Pancreas (tissue), 10 donors: ENCODE measurements at regions not wholly inside any gene's neighbourhood (a gene's known extent, or its start where the extent isn't known, plus 50 kb on each side); places are given as distances from the start of the nearest gene placed in this dataset.

Experiments
- ATAC-seq, 4 donors: fragments of 200-7000 bp; cut with Tn5 transposase; one replicate each; pipeline versions ENCODE4 v1.8.0 to v1.9.1; 2020; ENCODE audit warnings: mild to moderate bottlenecking in 4 of 4, moderate library complexity in 4 of 4
- DNase-seq, 6 donors: peaks; one replicate each; pipeline ENCODE4 v3.0.0-alpha.2; 2020
- FAIRE-seq: peaks from 2 replicates; lab custom pipeline; 2012; peaks lifted over from hg19 to GRCh38; lab: Jason Lieb, UNC
- H3K27ac ChIP-seq, 4 donors: fragments of 200-600 bp; sonication (generic); 1 replicate in 3 of 4; 2 replicates in 1 of 4; pipeline versions ENCODE4 v1.5.0 to v1.8.0; 2020
- H3K27me3 ChIP-seq, 4 donors: fragments of 200-600 bp; one replicate each; pipeline ENCODE4 v1.8.0; 2021
- H3K36me3 ChIP-seq, 3 donors: fragments of 200-600 bp; sonication (generic) in 1 of 3; one replicate each; pipeline versions ENCODE4 v1.5.0 to v1.8.0; 2020 to 2021
- H3K4me1 ChIP-seq, 3 donors: fragments of 200-600 bp; one replicate each; pipeline ENCODE4 v1.8.0; 2021
- H3K4me3 ChIP-seq, 4 donors: fragments of 200-600 bp; sonication (generic) in 2 of 4; one replicate each; pipeline versions ENCODE4 v1.5.0 to v1.8.0; 2020 to 2021
- H3K9me3 ChIP-seq, 4 donors: fragments of 200-600 bp; one replicate each; pipeline ENCODE4 v1.8.0; 2021
- CTCF ChIP-seq, 4 donors: fragments of 200-600 bp; sonication (generic) in 3 of 4; IDR thresholded peaks; one replicate each; pipeline versions ENCODE4 v1.5.0 to v1.8.0; 2021; ENCODE audit warnings: antibody characterized with exemption in 4 of 4
- WGBS, 2 donors: extraction: QIAGEN DNeasy Blood & Tissue Kit; methylation state at CpG; one replicate each; pipeline ENCODE4 v1.1.7; 2013; 5-methylcytosine and 5-hydroxymethylcytosine counted together
- intact Hi-C, 3 donors: fragments of 100-400 bp; cut with DNase I; formaldehyde crosslinking; loops; one replicate each; pipeline versions ENCODE4 v1.11.1 to v1.14.2; 2022
- donor health status: healthy with polysubstance abuse.
- donor health status: DM: no; HTN: no; CAD: no; lungs with moderate emphysema.
- donor health status: DM: no; HTN: no; CAD: no.
- donor health status: control.
- donor health status: control.
- donor health status: Bipolar disorder and iron deficiency.
- donor health status: DM: yes; HTN: yes; CAD: no.
- donor health status: DM: no; HTN: no; CAD: no.
- donor health status: DM: no; HTN: no; CAD: no.
- donor health status: DM: yes; HTN: yes; CAD: no.

- Histone ChIP-seq H3K27me3 (no peaks in the 10 kb centered on the region), H3K4me3 (no peak overlapping the region), H3K27ac (no peak overlapping the region), H3K4me1 (no peaks in the 10 kb centered on the region), H3K9me3 (no peaks in the 10 kb centered on the region), H3K36me3 (no peaks in the 10 kb centered on the region)
- intact Hi-C loops: loop anchor here in 2 of 3 donors (5.0 to 10.0 kb wide), 3 partner anchors 224 to 344 kb away; no protein-coding TSS in a partner anchor
- ATAC-seq: no peak
- FAIRE-seq: no peak
- no peak for DNase-seq
- no peak for TF ChIP-seq CTCF (IDR thresholded peaks at IDR 0.05)
These were observed 296.6 kb upstream of the PMFBP1 start for GRCh38 chr16:72468582-72468981.

- no peaks in the 10 kb centered on the region for H3K27me3 ChIP-seq
- H3K4me3 ChIP-seq: no peak overlapping the region
- no peaks in the 10 kb centered on the region for H3K9me3 ChIP-seq
- FAIRE-seq (no peak), ATAC-seq (peak in 3 of 4 donors; percentile 77 to 78 (median 78)), DNase-seq (no peak)
- H3K27ac ChIP-seq: no peak overlapping the region
- intact Hi-C loops: loop anchor here in 2 of 3 donors (5.0 to 10.0 kb wide), 3 partner anchors 222 to 342 kb away; no protein-coding TSS in a partner anchor
- H3K36me3 ChIP-seq: no peaks in the 10 kb centered on the region
- TF ChIP-seq CTCF (IDR thresholded peaks at IDR 0.05): peak in 2 of 4 donors; percentile 22 to 35
- 14 to 15% methylated on average over 3 of the region's 3 CpGs for WGBS, 2 donors
- H3K4me1 ChIP-seq: no peaks in the 10 kb centered on the region
These were observed 295.3 kb upstream of the PMFBP1 start for GRCh38 chr16:72467157-72467759.

- no peak overlapping the region for H3K4me3 ChIP-seq
- ATAC-seq (no peak), DNase-seq (no peak), FAIRE-seq (no peak)
- no peaks in the 10 kb centered on the region for H3K36me3 ChIP-seq
- H3K27me3 ChIP-seq: no peaks in the 10 kb centered on the region
- no peak overlapping the region for H3K27ac ChIP-seq
- H3K4me1 ChIP-seq: no peaks in the 10 kb centered on the region
- TF ChIP-seq CTCF (IDR thresholded peaks at IDR 0.05): no peak
- intact Hi-C loops: loop anchor here in 2 of 3 donors (5.0 to 10.0 kb wide), 3 partner anchors 220 to 340 kb away; no protein-coding TSS in a partner anchor
- WGBS, 2 donors: 84 to 89% methylated on average over 5 of the region's 5 CpGs
- H3K9me3 ChIP-seq: no peaks in the 10 kb centered on the region
These were observed 292.8 kb upstream of the PMFBP1 start for GRCh38 chr16:72464597-72465368.

GRCh38 chr16:72464052-72464451 is 292.1 kb upstream of the PMFBP1 start:
- Histone ChIP-seq H3K27me3 (no peaks in the 10 kb centered on the region), H3K36me3 (no peaks in the 10 kb centered on the region), H3K9me3 (no peaks in the 10 kb centered on the region), H3K4me1 (no peaks in the 10 kb centered on the region), H3K4me3 (no peak overlapping the region), H3K27ac (no peak overlapping the region)
- intact Hi-C loops: loop anchor here in 2 of 3 donors (10.0 kb wide), 2 partner anchors 219 to 339 kb away; no protein-coding TSS in a partner anchor
- 87 to 100% methylated on average over 1 of the region's 1 CpG for WGBS, 2 donors
- DNase-seq: no peak
- no peak for TF ChIP-seq CTCF (IDR thresholded peaks at IDR 0.05)
- no peak for ATAC-seq
- no peak for FAIRE-seq
